ENCODE measurements at regions not wholly inside any gene's neighbourhood (a gene's known extent, or its start where the extent isn't known, plus 50 kb on each side); places are given as distances from the start of the nearest gene placed in this dataset.

GRCh38 chr2:121902171-121902591 is 146.7 kb downstream of the TSN start:
- no peak for DNase-seq

- no peak for DNase-seq
These were observed 147.2 kb downstream of the TSN start for GRCh38 chr2:121902616-121903015.

- no peak for DNase-seq
These were observed 147.7 kb downstream of the TSN start for GRCh38 chr2:121903037-121903689.

- DNase-seq, result no peak
These were observed 149.2 kb downstream of the TSN start for GRCh38 chr2:121904656-121905055.

GRCh38 chr2:121905201-121905600 is 149.8 kb downstream of the TSN start:
- DNase-seq, result no peak

- DNase-seq, result no peak
These were observed 150.7 kb downstream of the TSN start for GRCh38 chr2:121906170-121906569.

- DNase-seq, result no peak
These were observed 152.5 kb downstream of the TSN start for GRCh38 chr2:121907928-121908327.

GRCh38 chr2:121910139-121910538 is 154.7 kb downstream of the TSN start:
- no peak for DNase-seq

- DNase-seq, result no peak
These were observed 155.6 kb downstream of the TSN start for GRCh38 chr2:121911036-121911435.

- DNase-seq, result no peak
These were observed 161.7 kb downstream of the TSN start for GRCh38 chr2:121917143-121917542.

GRCh38 chr2:121918231-121918630 is 162.8 kb downstream of the TSN start:
- DNase-seq, result no peak

GRCh38 chr2:121919803-121920202 is 164.4 kb downstream of the TSN start:
- DNase-seq, result no peak

GRCh38 chr2:121925466-121925865 is 170.0 kb downstream of the TSN start:
- DNase-seq, result no peak

- no peak for DNase-seq
These were observed 187.8 kb downstream of the TSN start for GRCh38 chr2:121943285-121943684.

GRCh38 chr2:121944072-121944831 is 188.8 kb downstream of the TSN start:
- no peak for DNase-seq

- DNase-seq, result no peak
These were observed 192.2 kb downstream of the TSN start for GRCh38 chr2:121947674-121948073.

GRCh38 chr2:121949271-121949670 is 193.8 kb downstream of the TSN start:
- no peak for DNase-seq

GRCh38 chr2:121955426-121955825 is 200.0 kb downstream of the TSN start:
- DNase-seq, result no peak

GRCh38 chr2:121955872-121956271 is 200.4 kb downstream of the TSN start:
- no peak for DNase-seq

GRCh38 chr2:121960251-121960650 is 204.8 kb downstream of the TSN start:
- no peak for DNase-seq

GRCh38 chr2:121961761-121962160 is 206.3 kb downstream of the TSN start:
- DNase-seq, result no peak

GRCh38 chr2:121965661-121966060 is 210.2 kb downstream of the TSN start:
- DNase-seq, result no peak

GRCh38 chr2:121966663-121967062 is 211.2 kb downstream of the TSN start:
- no peak for DNase-seq

- no peak for DNase-seq
These were observed 213.7 kb downstream of the TSN start for GRCh38 chr2:121969166-121969565.

Data from GDM1 (cell line).